SK-N-SH (cell line): ENCODE measurements at regions not wholly inside any gene's neighbourhood (a gene's known extent, or its start where the extent isn't known, plus 50 kb on each side); places are given as distances from the start of the nearest gene placed in this dataset.

Experiments
- CTCF ChIA-PET: fragments of 300-600, 350-600 bp; formaldehyde crosslinking; extraction: SDS; loops from one replicate; lab custom pipeline; 2021; lab: Yijun Ruan, JAX
- POLR2A ChIA-PET: fragments of 350-600 bp; sonication (Branson Sonifier 250); formaldehyde crosslinking; extraction: SDS; loops from one replicate; lab custom pipeline; 2020; ENCODE audit warnings: antibody characterized with exemption, inconsistent platforms; lab: Yijun Ruan, JAX
- DNase-seq: peaks from one replicate; pipeline ENCODE4 v3.0.0; 2012
- H2AFZ ChIP-seq: fragments of 200-600 bp; sonication (generic); 2 replicates; pipeline ENCODE4 v1.8.1; 2016; ENCODE audit warnings: antibody characterized with exemption, mild to moderate bottlenecking, low read depth
- H3F3A ChIP-seq: fragments of 200-600 bp; sonication (generic); replicated peaks from 2 replicates; pipeline ENCODE3; 2016; ENCODE audit warnings: antibody characterized with exemption, mild to moderate bottlenecking; ENCODE audit not compliant: insufficient read depth
- H3K27ac ChIP-seq, 2 experiments: fragments of 200-500 bp in 1 of 2; fragments of 200-600 bp in 1 of 2; sonication (Bioruptor generic) in 1 of 2; sonication (generic), shearing (Covaris generic) in 1 of 2; 2 replicates each; pipeline versions ENCODE4 v1.5.1 to v1.6.1; 2014 to 2016; ENCODE audit warnings: low read depth in 2 of 2, inconsistent platforms in 1 of 2, low read length in 1 of 2, mild to moderate bottlenecking in 1 of 2, mixed read lengths in 1 of 2
- H3K27me3 ChIP-seq: fragments of 200-600 bp; sonication (generic), shearing (Covaris generic); 2 replicates; pipeline ENCODE4 v1.6.1; 2016; ENCODE audit warnings: mixed run types; ENCODE audit not compliant: insufficient read depth
- H3K36me3 ChIP-seq, 2 experiments: fragments of 200-500 bp in 1 of 2; fragments of 200-600 bp in 1 of 2; sonication (Bioruptor generic) in 1 of 2; sonication (generic) in 1 of 2; replicated peaks in 1 of 2; 2 replicates each; pipeline versions ENCODE3 to v1.5.1; 2014 to 2016; ENCODE audit warnings: low read length in 1 of 2, mild to moderate bottlenecking in 1 of 2; ENCODE audit not compliant: insufficient read depth in 2 of 2, control insufficient read depth in 1 of 2
- H3K4me1 ChIP-seq, 2 experiments: fragments of 200-500 bp in 1 of 2; fragments of 200-600 bp in 1 of 2; sonication (Bioruptor generic) in 1 of 2; sonication (generic), shearing (Covaris generic) in 1 of 2; 2 replicates each; pipeline versions ENCODE4 v1.5.1 to v1.6.1; 2014 to 2016; ENCODE audit warnings: low read depth in 1 of 2, low read length in 1 of 2, mixed run types in 1 of 2; ENCODE audit not compliant: insufficient read depth in 2 of 2, control insufficient read depth in 1 of 2
- H3K4me2 ChIP-seq: fragments of 200-600 bp; sonication (generic), shearing (Covaris generic); 2 replicates; pipeline ENCODE4 v1.6.1; 2017; ENCODE audit warnings: mixed run types
- H3K4me3 ChIP-seq, 2 experiments: fragments of 200-500 bp in 1 of 2; fragments of 200-600 bp in 1 of 2; sonication (Bioruptor generic) in 1 of 2; sonication (generic), shearing (Covaris generic) in 1 of 2; 2 replicates each; pipeline versions ENCODE4 v1.5.1 to v1.8.1; 2014 to 2016; ENCODE audit warnings: low read depth in 2 of 2, inconsistent platforms in 1 of 2, low read length in 1 of 2, mild to moderate bottlenecking in 1 of 2, mixed read lengths in 1 of 2, moderate library complexity in 1 of 2
- H3K79me2 ChIP-seq: fragments of 200-600 bp; sonication (generic); 2 replicates; pipeline ENCODE4 v1.8.1; 2017; ENCODE audit warnings: mild to moderate bottlenecking; ENCODE audit not compliant: insufficient read depth
- H3K9ac ChIP-seq: fragments of 200-600 bp; sonication (generic); 2 replicates; pipeline ENCODE4 v1.6.1; 2017; ENCODE audit warnings: mixed run types
- H3K9me2 ChIP-seq: fragments of 200-600 bp; sonication (generic); 2 replicates; pipeline ENCODE4 v1.6.1; 2017; ENCODE audit warnings: mixed run types
- H3K9me3 ChIP-seq: fragments of 200-600 bp; sonication (generic); 2 replicates; pipeline ENCODE4 v1.6.1; 2017; ENCODE audit warnings: mixed run types, mild to moderate bottlenecking, moderate library complexity
- H4K20me1 ChIP-seq: fragments of 200-600 bp; sonication (generic); 2 replicates; pipeline ENCODE4 v1.6.1; 2017; ENCODE audit warnings: mild to moderate bottlenecking, mixed run types; ENCODE audit not compliant: insufficient read depth
- CTCF ChIP-seq: fragments of 200-600 bp; sonication (generic); IDR thresholded peaks from 2 replicates; pipeline ENCODE4 v1.6.1; 2017; ENCODE audit warnings: antibody characterized with exemption, mild to moderate bottlenecking, moderate library complexity
- ELF1 ChIP-seq: IDR thresholded peaks from 2 replicates; pipeline ENCODE4 v1.4.0; 2012
- EP300 ChIP-seq, 2 experiments: IDR thresholded peaks; 2 replicates each; pipeline versions ENCODE4 v1.4.0 to v1.6.1; 2012; ENCODE audit warnings: borderline replicate concordance in 1 of 2, low read depth in 1 of 2, low read length in 1 of 2
- FOXM1 ChIP-seq: IDR thresholded peaks from 2 replicates; pipeline ENCODE4 v1.4.0; 2012; ENCODE audit warnings: low read depth, mild to moderate bottlenecking
- GABPA ChIP-seq: IDR thresholded peaks from 2 replicates; pipeline ENCODE4 v1.4.0; 2012; ENCODE audit warnings: low read depth, mild to moderate bottlenecking
- IRF3 ChIP-seq: fragments of 150-350 bp; IDR thresholded peaks from 2 replicates; pipeline ENCODE4 v1.6.1; 2016; ENCODE audit warnings: mild to moderate bottlenecking, low read depth, low read length
- JUND ChIP-seq: IDR thresholded peaks from 2 replicates; pipeline ENCODE4 v1.4.0; 2012
- MXI1 ChIP-seq: IDR thresholded peaks from 2 replicates; pipeline ENCODE4 v1.6.1; 2012; ENCODE audit warnings: mild to moderate bottlenecking, low read depth, low read length, improper control_type of control experiment
- NFIC ChIP-seq: IDR thresholded peaks from 2 replicates; pipeline ENCODE4 v1.4.0; 2012; ENCODE audit warnings: borderline replicate concordance
- NRF1 ChIP-seq: IDR thresholded peaks from 2 replicates; pipeline ENCODE4 v1.6.1; 2012; ENCODE audit warnings: low read depth, mild to moderate bottlenecking, low read length
- PBX3 ChIP-seq: IDR thresholded peaks from 2 replicates; pipeline ENCODE4; 2012
- POLR2AphosphoS5 ChIP-seq: IDR thresholded peaks from 2 replicates; pipeline ENCODE4 v1.6.1; 2012; ENCODE audit warnings: low read depth, low read length
- RAD21 ChIP-seq: IDR thresholded peaks from 2 replicates; pipeline ENCODE4 v1.6.1; 2012; ENCODE audit warnings: mild to moderate bottlenecking, low read length
- RFX5 ChIP-seq: IDR thresholded peaks from 2 replicates; pipeline ENCODE4 v1.6.1; 2012; ENCODE audit warnings: mild to moderate bottlenecking, improper control_type of control experiment, low read length
- RXRA ChIP-seq: IDR thresholded peaks from 2 replicates; pipeline ENCODE4 v1.4.0; 2012; ENCODE audit warnings: low read depth, mild to moderate bottlenecking, borderline replicate concordance
- SIN3A ChIP-seq: IDR thresholded peaks from 2 replicates; pipeline ENCODE4 v1.6.1; 2012; ENCODE audit warnings: low read depth, mild to moderate bottlenecking, low read length, moderate library complexity, borderline replicate concordance
- SMC3 ChIP-seq: IDR thresholded peaks from 2 replicates; pipeline ENCODE4 v1.6.1; 2012; ENCODE audit warnings: low read depth, low read length, improper control_type of control experiment
- TAF1 ChIP-seq: IDR thresholded peaks from 2 replicates; pipeline ENCODE4 v1.6.1; 2012; ENCODE audit warnings: low read depth, mild to moderate bottlenecking, low read length, moderate library complexity, borderline replicate concordance
- TCF12 ChIP-seq: IDR thresholded peaks from 2 replicates; pipeline ENCODE4 v1.4.0; 2012
- TEAD4 ChIP-seq: IDR thresholded peaks from 2 replicates; pipeline ENCODE4 v1.4.0; 2012; ENCODE audit warnings: mild to moderate bottlenecking, borderline replicate concordance; ENCODE audit not compliant: insufficient read depth
- USF2 ChIP-seq: fragments of 150-350 bp; IDR thresholded peaks from 2 replicates; pipeline ENCODE4 v1.6.1; 2017; ENCODE audit warnings: antibody characterized with exemption, low read length, low read depth, borderline replicate concordance
- YY1 ChIP-seq: IDR thresholded peaks from 2 replicates; pipeline ENCODE4 v1.4.0; 2012; ENCODE audit warnings: low read depth, mild to moderate bottlenecking
- WGBS: methylation state at CpG from one replicate; pipeline ENCODE4 v1.1.6; 2017; ENCODE audit warnings: low lambda C conversion rate; 5-methylcytosine and 5-hydroxymethylcytosine counted together

GRCh38 chr1:170284512-170284911, 138.8 kb downstream of the NTMT2 start:
- H3K36me3 ChIP-seq: no peaks in the 10 kb centered on the region
- no peak for DNase-seq
- no peak overlapping the region; a peak in 1 of 4 replicates for H3K4me3 ChIP-seq
- no peaks in the 10 kb centered on the region for H4K20me1 ChIP-seq
- no peaks in the 10 kb centered on the region for H3K9me2 ChIP-seq
- peak overlapping the region in 1 of 2 experiments; percentile 9; a peak in 1 of 4 replicates for H3K27ac ChIP-seq
- H3K79me2 ChIP-seq: no peaks in the 10 kb centered on the region
- no peak overlapping the region for H3K9ac ChIP-seq
- H3K4me2 ChIP-seq: peak overlapping the region; percentile 61
- no peaks in the 10 kb centered on the region for H3F3A ChIP-seq
- H3K27me3 ChIP-seq: no peaks in the 10 kb centered on the region
- CTCF ChIA-PET: no interaction called here
- 10% methylated on average over 7 of the region's 7 CpGs for WGBS
- H2AFZ ChIP-seq: peak overlapping the region; percentile 73
- TF ChIP-seq JUND (no peak), POLR2AphosphoS5 (no peak), NRF1 (no peak), FOXM1 (no peak), TCF12 (no peak), ELF1 (no peak), TAF1 (no peak), NFIC (no peak), EP300 (IDR thresholded peaks at IDR 0.05; ENCODE audit: borderline replicate concordance in 1 of 2, low read depth in 1 of 2, low read length in 1 of 2) (no peak), CTCF (no peak), RFX5 (no peak), TEAD4 (no peak), SIN3A (no peak), RXRA (no peak), IRF3 (no peak)
- TF ChIP-seq, all 33 proteins: peak for 0
- Histone ChIP-seq H3K4me1 (no peaks in the 10 kb centered on the region; a peak in 1 of 4 replicates), H3K9me3 (no peaks in the 10 kb centered on the region)
- POLR2A ChIA-PET: no interaction called here

- 31% methylated on average over 5 of the region's 5 CpGs for WGBS
- no peaks in the 10 kb centered on the region for H3K9me2 ChIP-seq
- H3K9ac ChIP-seq: no peak overlapping the region
- no peaks in the 10 kb centered on the region for H3K27me3 ChIP-seq
- H3F3A ChIP-seq: no peaks in the 10 kb centered on the region
- peak overlapping the region; percentile 73; the same call in 1 of the 2 replicates for H2AFZ ChIP-seq
- H3K9me3 ChIP-seq: no peaks in the 10 kb centered on the region
- no peak overlapping the region; a peak in 1 of 4 replicates for H3K4me3 ChIP-seq
- H3K4me1 ChIP-seq: no peaks in the 10 kb centered on the region; a peak in 2 of 4 replicates
- H4K20me1 ChIP-seq: no peaks in the 10 kb centered on the region
- DNase-seq: no peak
- H3K79me2 ChIP-seq: no peaks in the 10 kb centered on the region
- H3K36me3 ChIP-seq: no peaks in the 10 kb centered on the region
- H3K27ac ChIP-seq: peak overlapping the region in 1 of 2 experiments; percentile 9; a peak in 1 of 4 replicates
- H3K4me2 ChIP-seq: peak overlapping the region; percentile 61
- ChIA-PET POLR2A (no interaction called here), CTCF (no interaction called here)
- TF ChIP-seq ELF1 (no peak), TEAD4 (no peak), GABPA (no peak), RAD21 (no peak), USF2 (no peak), RXRA (no peak), YY1 (no peak), PBX3 (no peak), SMC3 (no peak), RFX5 (no peak), TCF12 (no peak), MXI1 (no peak), FOXM1 (no peak), CTCF (no peak)
Measured at GRCh38 chr1:170284951-170285350, 139.2 kb downstream of the NTMT2 start.
